ENCODE measurements at regions not wholly inside any gene's neighbourhood (a gene's known extent, or its start where the extent isn't known, plus 50 kb on each side); places are given as distances from the start of the nearest gene placed in this dataset.

- no peak for TF ChIP-seq EZH2 (IDR thresholded peaks at IDR 0.05; ENCODE audit: borderline replicate concordance, insufficient read depth, low read depth, low read length, poor library complexity, severe bottlenecking)
- TF ChIP-seq CTCF (IDR thresholded peaks at IDR 0.05): no peak
Observed at GRCh38 chr22:27641049-27641795, 160.3 kb downstream of the MN1 start.
